Tibial nerve (tissue), 3 donors: ENCODE measurements at regions not wholly inside any gene's neighbourhood (a gene's known extent, or its start where the extent isn't known, plus 50 kb on each side); places are given as distances from the start of the nearest gene placed in this dataset.

ENCODE experiments used
- CTCF ChIP-seq, 5 experiments: fragments of 200-600 bp in 3 of 5; fragments of 450-650 bp in 2 of 5; sonication (generic) in 3 of 5; IDR thresholded peaks; one replicate each; pipeline ENCODE4 v1.5.1; 2016 to 2019; ENCODE audit warnings: antibody characterized with exemption in 5 of 5, mild to moderate bottlenecking in 3 of 5, moderate library complexity in 2 of 5
- POLR2A ChIP-seq, 2 donors: fragments of 450-650 bp; IDR thresholded peaks; one replicate each; pipeline ENCODE4 v1.6.1; 2017; ENCODE audit warnings: antibody characterized with exemption in 2 of 2, mild to moderate bottlenecking in 2 of 2, moderate library complexity in 2 of 2

DNA sequence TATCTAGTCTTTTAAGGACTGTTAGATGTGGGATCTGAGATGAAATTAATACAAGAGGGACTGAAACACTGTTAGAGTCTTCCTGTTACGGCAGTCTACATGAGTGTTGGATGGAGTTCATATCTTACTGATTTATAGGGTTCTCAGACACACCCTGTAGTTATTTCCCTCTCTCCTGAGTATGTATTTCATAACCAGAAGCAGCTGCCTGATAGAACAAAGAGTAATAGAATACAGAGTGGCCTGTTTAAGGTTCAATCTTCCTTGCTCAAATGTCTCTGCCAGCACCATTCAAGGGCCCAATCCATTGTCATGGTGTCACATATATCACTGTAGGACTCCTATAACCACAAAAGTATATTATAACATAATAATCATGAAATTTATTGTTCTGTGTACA is 1229.1 kb upstream of the ACVR2A start:
- no peak for TF ChIP-seq CTCF (IDR thresholded peaks at IDR 0.05)
- no peak for TF ChIP-seq POLR2A (IDR thresholded peaks at IDR 0.05)
